Activated T-cell treated with anti-CD3 and anti-CD28 coated beads, Interleukin-2, amount 50 U/mL, for 4 hours (primary cell): ENCODE measurements at regions not wholly inside any gene's neighbourhood (a gene's known extent, or its start where the extent isn't known, plus 50 kb on each side); places are given as distances from the start of the nearest gene placed in this dataset.
"Not testable (repeated sequence)": the region's sequence is repeated elsewhere in the genome, so short reads cannot be mapped to it uniquely, and the experiment has no call there.

Source experiments
- ATAC-seq, 2 donors: fragments of 200-7000 bp; cut with Tn5 transposase; one replicate each; pipeline ENCODE4 v1.10.0; 2021
- DNase-seq: peaks from one replicate; pipeline ENCODE4 v3.0.0-alpha.2; 2020
- H3K27me3 Mint-ChIP-seq: one replicate; pipeline ENCODE4 v1.8.0; 2021; ENCODE audit warnings: low read depth, mixed read lengths
- H3K36me3 Mint-ChIP-seq: one replicate; pipeline ENCODE4 v1.8.0; 2022; ENCODE audit warnings: mixed read lengths; ENCODE audit not compliant: insufficient read depth
- H3K4me1 Mint-ChIP-seq: one replicate; pipeline ENCODE4 v1.8.0; 2021; ENCODE audit warnings: low read depth, mixed read lengths
- H3K4me3 Mint-ChIP-seq: one replicate; pipeline ENCODE4 v1.8.0; 2021; ENCODE audit warnings: mild to moderate bottlenecking, moderate library complexity, mixed read lengths
- H3K9me3 Mint-ChIP-seq: one replicate; pipeline ENCODE4 v1.8.0; 2021; ENCODE audit warnings: mixed read lengths

GRCh38 chr20:2227285-2227684 is 68.5 kb upstream of the TGM3 start:
- H3K4me3 Mint-ChIP-seq, ATAC-seq, H3K9me3 Mint-ChIP-seq, H3K27me3 Mint-ChIP-seq, H3K36me3 Mint-ChIP-seq, DNase-seq, H3K4me1 Mint-ChIP-seq: not testable (repeated sequence)

DNA sequence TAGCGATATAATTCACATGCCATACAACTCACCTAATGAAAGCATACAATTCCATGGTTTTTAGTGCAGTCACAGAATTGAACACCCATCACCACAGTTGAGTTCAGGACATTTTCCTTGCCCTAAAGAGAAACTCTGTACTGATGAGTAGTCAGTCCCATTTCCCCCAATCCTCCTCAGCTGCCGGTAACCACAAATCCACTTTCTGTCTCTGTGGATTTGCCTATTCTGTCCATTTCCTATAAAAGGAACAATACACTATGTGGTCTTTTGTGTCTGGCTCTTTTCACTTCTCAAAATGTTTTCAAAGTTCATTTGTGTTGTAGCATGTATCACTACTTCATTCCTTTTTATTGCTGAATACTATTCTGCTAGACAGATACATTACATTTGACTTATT is 67.9 kb upstream of the TGM3 start:
- Mint-ChIP-seq H3K4me3 (no peak overlapping the region), H3K36me3 (no peaks in the 10 kb centered on the region), H3K27me3 (peaks cover 2% of the 10 kb centered on the region), H3K4me1 (no peaks in the 10 kb centered on the region), H3K9me3 (no peaks in the 10 kb centered on the region)
- DNase-seq (no peak), ATAC-seq (no peak)

GRCh38 chr20:2228926-2229325 is 66.9 kb upstream of the TGM3 start:
- ATAC-seq (no peak), DNase-seq (no peak)
- H3K36me3 Mint-ChIP-seq, result no peaks in the 10 kb centered on the region
- H3K9me3 Mint-ChIP-seq, result no peaks in the 10 kb centered on the region
- H3K27me3 Mint-ChIP-seq, result peaks cover 2% of the 10 kb centered on the region
- H3K4me3 Mint-ChIP-seq, result no peak overlapping the region
- H3K4me1 Mint-ChIP-seq, result no peaks in the 10 kb centered on the region

DNA sequence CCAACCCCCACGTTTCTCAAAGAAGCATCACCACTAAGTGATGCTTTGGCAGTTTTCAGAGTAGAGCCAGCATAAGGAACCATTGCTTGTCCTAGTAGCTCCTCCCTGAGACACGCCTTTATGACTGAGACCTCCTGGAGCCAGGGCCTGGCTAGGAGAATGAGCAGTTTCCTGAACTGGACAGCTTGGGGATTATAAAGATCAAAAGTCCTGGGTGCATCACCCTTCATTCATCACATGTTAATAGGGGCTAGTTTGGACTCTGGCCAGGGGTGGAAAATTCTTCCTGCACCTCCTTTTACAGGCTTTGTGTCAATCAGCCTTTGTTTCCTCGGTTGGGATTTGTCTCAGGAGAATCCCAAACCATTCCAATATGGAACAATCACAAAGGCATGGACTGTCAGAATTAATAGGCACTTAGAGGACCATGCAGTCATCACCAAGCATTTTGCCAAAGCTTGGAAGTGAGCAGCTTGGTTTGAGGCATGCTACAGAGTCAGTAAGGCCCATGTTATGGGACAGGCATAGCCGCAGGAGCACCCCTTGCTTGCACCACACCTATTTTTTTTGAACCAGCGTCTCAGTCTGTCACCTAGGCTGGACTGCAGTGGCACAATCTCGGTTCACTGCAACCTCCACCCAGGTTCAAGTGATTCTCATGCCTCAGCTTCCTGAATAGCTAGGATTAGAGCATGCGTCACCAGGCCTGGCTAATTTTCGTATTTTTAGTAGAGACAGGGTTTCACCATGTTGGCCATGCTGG is 64.9 kb upstream of the TGM3 start:
- Mint-ChIP-seq H3K4me3 (no peak overlapping the region), H3K36me3 (no peaks in the 10 kb centered on the region), H3K4me1 (no peaks in the 10 kb centered on the region), H3K27me3 (peaks cover 2% of the 10 kb centered on the region), H3K9me3 (no peaks in the 10 kb centered on the region)
- DNase-seq (no peak), ATAC-seq (no peak)

GRCh38 chr20:2231701-2232100 is 64.1 kb upstream of the TGM3 start:
- Mint-ChIP-seq H3K4me1 (no peaks in the 10 kb centered on the region), H3K9me3 (no peaks in the 10 kb centered on the region), H3K27me3 (peaks cover 2% of the 10 kb centered on the region), H3K4me3 (no peak overlapping the region), H3K36me3 (no peaks in the 10 kb centered on the region)
- no peak for DNase-seq
- ATAC-seq, result no peak

GRCh38 chr20:2234598-2235191 is 61.1 kb upstream of the TGM3 start:
- no peaks in the 10 kb centered on the region for H3K4me1 Mint-ChIP-seq
- no peaks in the 10 kb centered on the region for H3K9me3 Mint-ChIP-seq
- H3K27me3 Mint-ChIP-seq, result no peaks in the 10 kb centered on the region
- DNase-seq (no peak), ATAC-seq (no peak)
- H3K36me3 Mint-ChIP-seq, result no peaks in the 10 kb centered on the region
- no peak overlapping the region for H3K4me3 Mint-ChIP-seq

- Mint-ChIP-seq H3K27me3 (peaks cover 2% of the 10 kb centered on the region), H3K9me3 (no peaks in the 10 kb centered on the region), H3K36me3 (no peaks in the 10 kb centered on the region), H3K4me3 (no peak overlapping the region), H3K4me1 (no peaks in the 10 kb centered on the region)
- DNase-seq (no peak), ATAC-seq (no peak)
These were observed 59.5 kb upstream of the TGM3 start for GRCh38 chr20:2236256-2236655.

DNA sequence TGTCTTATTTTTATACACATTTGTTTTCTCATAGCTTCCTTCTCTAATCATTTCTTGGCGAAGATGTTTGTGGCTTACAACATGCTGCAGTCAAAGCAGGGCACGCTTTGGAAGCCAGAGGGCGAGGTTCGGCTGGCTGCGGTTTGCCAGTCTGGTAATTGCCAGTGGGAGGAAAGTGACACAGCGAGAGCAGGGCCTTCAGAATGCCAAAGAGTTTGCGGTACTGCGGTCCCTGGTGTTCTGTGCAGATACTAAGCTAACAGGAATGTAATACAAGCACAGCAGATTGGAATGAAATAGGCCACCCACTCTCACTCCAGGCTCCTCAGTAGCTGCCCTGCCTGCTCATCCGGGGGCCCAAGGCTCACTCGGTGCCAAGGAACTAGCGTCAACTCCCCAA is 58.7 kb upstream of the TGM3 start:
- ATAC-seq (no peak), DNase-seq (no peak)
- peaks cover 2% of the 10 kb centered on the region for H3K27me3 Mint-ChIP-seq
- no peaks in the 10 kb centered on the region for H3K9me3 Mint-ChIP-seq
- no peaks in the 10 kb centered on the region for H3K36me3 Mint-ChIP-seq
- H3K4me3 Mint-ChIP-seq, result no peak overlapping the region
- no peaks in the 10 kb centered on the region for H3K4me1 Mint-ChIP-seq

DNA sequence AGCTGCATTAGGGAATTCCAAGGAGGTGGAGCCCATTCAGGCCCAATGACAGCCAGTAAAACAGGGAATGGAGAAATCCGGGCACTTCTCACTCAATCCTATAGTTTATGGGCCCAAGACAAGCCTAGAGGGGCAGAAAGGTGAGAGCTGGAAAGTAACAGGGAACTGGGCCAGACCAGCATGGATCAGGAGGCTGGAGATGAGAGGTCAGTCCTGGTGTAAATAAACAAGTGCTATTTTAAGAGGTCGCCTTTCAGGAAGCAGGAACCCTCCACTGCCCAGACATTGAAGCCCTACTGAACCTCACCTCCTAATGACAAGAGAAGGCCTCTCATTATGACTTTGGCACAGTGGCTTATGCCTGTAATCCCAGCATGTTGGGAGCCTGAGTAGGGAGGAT is 57.2 kb upstream of the TGM3 start:
- Mint-ChIP-seq H3K27me3 (peaks cover 6% of the 10 kb centered on the region), H3K36me3 (no peaks in the 10 kb centered on the region), H3K4me3 (no peak overlapping the region), H3K9me3 (no peaks in the 10 kb centered on the region), H3K4me1 (no peaks in the 10 kb centered on the region)
- ATAC-seq (no peak), DNase-seq (no peak)

- Mint-ChIP-seq H3K4me1 (no peaks in the 10 kb centered on the region), H3K36me3 (no peaks in the 10 kb centered on the region), H3K27me3 (peaks cover 9% of the 10 kb centered on the region), H3K9me3 (no peaks in the 10 kb centered on the region), H3K4me3 (no peak overlapping the region)
- no peak for ATAC-seq
- no peak for DNase-seq
These were observed 55.0 kb upstream of the TGM3 start for GRCh38 chr20:2240835-2241234.

GRCh38 chr20:2242678-2243077 is 53.1 kb upstream of the TGM3 start:
- ATAC-seq (no peak), DNase-seq (no peak)
- Mint-ChIP-seq H3K4me1 (no peaks in the 10 kb centered on the region), H3K36me3 (no peaks in the 10 kb centered on the region), H3K9me3 (no peaks in the 10 kb centered on the region), H3K4me3 (no peak overlapping the region), H3K27me3 (peaks cover 17% of the 10 kb centered on the region)

GRCh38 chr20:2244523-2244922 is 51.3 kb upstream of the TGM3 start:
- Mint-ChIP-seq H3K4me1 (no peaks in the 10 kb centered on the region), H3K4me3 (no peak overlapping the region), H3K27me3 (peaks cover 31% of the 10 kb centered on the region), H3K36me3 (no peaks in the 10 kb centered on the region), H3K9me3 (no peaks in the 10 kb centered on the region)
- DNase-seq, result no peak
- no peak for ATAC-seq

GRCh38 chr20:2244993-2245392 is 50.8 kb upstream of the TGM3 start:
- ATAC-seq (no peak), DNase-seq (no peak)
- H3K4me3 Mint-ChIP-seq, result no peak overlapping the region
- no peaks in the 10 kb centered on the region for H3K9me3 Mint-ChIP-seq
- H3K4me1 Mint-ChIP-seq, result no peaks in the 10 kb centered on the region
- H3K27me3 Mint-ChIP-seq, result peaks cover 31% of the 10 kb centered on the region
- no peaks in the 10 kb centered on the region for H3K36me3 Mint-ChIP-seq

GRCh38 chr20:2245637-2246036 is 50.2 kb upstream of the TGM3 start:
- no peak for DNase-seq
- Mint-ChIP-seq H3K9me3 (no peaks in the 10 kb centered on the region), H3K27me3 (peaks cover 31% of the 10 kb centered on the region), H3K4me1 (no peaks in the 10 kb centered on the region), H3K36me3 (no peaks in the 10 kb centered on the region), H3K4me3 (no peak overlapping the region)
- no peak for ATAC-seq
